ENCODE measurements at regions not wholly inside any gene's neighbourhood (a gene's known extent, or its start where the extent isn't known, plus 50 kb on each side); places are given as distances from the start of the nearest gene placed in this dataset.

- TF ChIP-seq CTCF (IDR thresholded peaks at IDR 0.05), result no peak
- Mint-ChIP-seq H3K27ac (ENCODE audit: unreplicated experiment) (no peak overlapping the region), H3K36me3 (ENCODE audit: unreplicated experiment) (no peaks in the 10 kb centered on the region), H3K4me3 (ENCODE audit: unreplicated experiment) (no peak overlapping the region), H3K4me1 (ENCODE audit: unreplicated experiment) (peaks cover 62% of the 10 kb centered on the region), H3K9me3 (ENCODE audit: unreplicated experiment) (peaks cover 4% of the 10 kb centered on the region), H3K27me3 (ENCODE audit: unreplicated experiment) (no peaks in the 10 kb centered on the region)
- DNase-seq (ENCODE audit: extremely low spot score, unreplicated experiment), result no peak
Observed at GRCh38 chr6:14707276-14707675, 538.6 kb upstream of the JARID2 start.

GRCh38 chr6:14707971-14708465 is 537.9 kb upstream of the JARID2 start:
- Mint-ChIP-seq H3K4me1 (ENCODE audit: unreplicated experiment) (peaks cover 65% of the 10 kb centered on the region), H3K4me3 (ENCODE audit: unreplicated experiment) (no peak overlapping the region), H3K27me3 (ENCODE audit: unreplicated experiment) (no peaks in the 10 kb centered on the region), H3K9me3 (ENCODE audit: unreplicated experiment) (peaks cover 4% of the 10 kb centered on the region), H3K27ac (ENCODE audit: unreplicated experiment) (no peak overlapping the region), H3K36me3 (ENCODE audit: unreplicated experiment) (no peaks in the 10 kb centered on the region)
- DNase-seq (ENCODE audit: extremely low spot score, unreplicated experiment), result no peak
- no peak for TF ChIP-seq CTCF (IDR thresholded peaks at IDR 0.05)

GRCh38 chr6:14709066-14709670 is 536.7 kb upstream of the JARID2 start:
- H3K27me3 Mint-ChIP-seq (ENCODE audit: unreplicated experiment), result no peaks in the 10 kb centered on the region
- H3K9me3 Mint-ChIP-seq (ENCODE audit: unreplicated experiment), result peaks cover 4% of the 10 kb centered on the region
- no peaks in the 10 kb centered on the region for H3K36me3 Mint-ChIP-seq (ENCODE audit: unreplicated experiment)
- no peak overlapping the region for H3K27ac Mint-ChIP-seq (ENCODE audit: unreplicated experiment)
- peaks cover 64% of the 10 kb centered on the region for H3K4me1 Mint-ChIP-seq (ENCODE audit: unreplicated experiment)
- no peak for TF ChIP-seq CTCF (IDR thresholded peaks at IDR 0.05)
- no peak overlapping the region for H3K4me3 Mint-ChIP-seq (ENCODE audit: unreplicated experiment)
- no peak for DNase-seq (ENCODE audit: extremely low spot score, unreplicated experiment)

GRCh38 chr6:14709900-14710299 is 536.0 kb upstream of the JARID2 start:
- no peak for TF ChIP-seq CTCF (IDR thresholded peaks at IDR 0.05)
- H3K4me1 Mint-ChIP-seq (ENCODE audit: unreplicated experiment), result peaks cover 61% of the 10 kb centered on the region
- no peak for DNase-seq (ENCODE audit: extremely low spot score, unreplicated experiment)
- H3K27me3 Mint-ChIP-seq (ENCODE audit: unreplicated experiment), result no peaks in the 10 kb centered on the region
- H3K36me3 Mint-ChIP-seq (ENCODE audit: unreplicated experiment), result no peaks in the 10 kb centered on the region
- H3K4me3 Mint-ChIP-seq (ENCODE audit: unreplicated experiment), result no peak overlapping the region
- H3K27ac Mint-ChIP-seq (ENCODE audit: unreplicated experiment), result no peak overlapping the region
- peaks cover 4% of the 10 kb centered on the region for H3K9me3 Mint-ChIP-seq (ENCODE audit: unreplicated experiment)

- Mint-ChIP-seq H3K27ac (ENCODE audit: unreplicated experiment) (no peak overlapping the region), H3K27me3 (ENCODE audit: unreplicated experiment) (no peaks in the 10 kb centered on the region), H3K4me3 (ENCODE audit: unreplicated experiment) (no peak overlapping the region), H3K4me1 (ENCODE audit: unreplicated experiment) (peaks cover 58% of the 10 kb centered on the region), H3K9me3 (ENCODE audit: unreplicated experiment) (peaks cover 4% of the 10 kb centered on the region), H3K36me3 (ENCODE audit: unreplicated experiment) (no peaks in the 10 kb centered on the region)
- no peak for TF ChIP-seq CTCF (IDR thresholded peaks at IDR 0.05)
- no peak for DNase-seq (ENCODE audit: extremely low spot score, unreplicated experiment)
Observed at GRCh38 chr6:14710421-14710820, 535.4 kb upstream of the JARID2 start.

Measured in osteocyte (in vitro differentiated cells).